ENCODE measurements at regions not wholly inside any gene's neighbourhood (a gene's known extent, or its start where the extent isn't known, plus 50 kb on each side); places are given as distances from the start of the nearest gene placed in this dataset.

- in situ Hi-C loops (cut with HindIII; ENCODE audit: low pct_ligation_motif_present, low sequenced_read_pairs): no loop called here
- Histone ChIP-seq H3K27ac (no peak overlapping the region), H3K27me3 (replicated peaks) (no peaks in the 10 kb centered on the region), H3K4me3 (ENCODE audit: low read depth, low read length) (no peak overlapping the region), H3K36me3 (replicated peaks) (no peaks in the 10 kb centered on the region)
- DNase-seq: no peak
- no peak for TF ChIP-seq CTCF (IDR thresholded peaks at IDR 0.05; ENCODE audit: low read depth, low read length, missing control alignments)
These were observed 192.5 kb downstream of the FAT3 start for GRCh38 chr11:92416971-92417725.

GRCh38 chr11:92423115-92424034 is 198.8 kb downstream of the FAT3 start:
- Histone ChIP-seq H3K27ac (no peak overlapping the region), H3K36me3 (replicated peaks) (no peaks in the 10 kb centered on the region), H3K4me3 (ENCODE audit: low read depth, low read length) (no peak overlapping the region), H3K27me3 (replicated peaks) (no peaks in the 10 kb centered on the region)
- in situ Hi-C loops (cut with HindIII; ENCODE audit: low pct_ligation_motif_present, low sequenced_read_pairs): no loop called here
- TF ChIP-seq CTCF (IDR thresholded peaks at IDR 0.05; ENCODE audit: low read depth, low read length, missing control alignments): no peak
- peak; percentile 25 for DNase-seq

GRCh38 chr11:92424281-92424680 is 199.7 kb downstream of the FAT3 start:
- Histone ChIP-seq H3K36me3 (replicated peaks) (no peaks in the 10 kb centered on the region), H3K4me3 (ENCODE audit: low read depth, low read length) (no peak overlapping the region), H3K27me3 (replicated peaks) (no peaks in the 10 kb centered on the region), H3K27ac (no peak overlapping the region)
- DNase-seq: peak; percentile 24
- no peak for TF ChIP-seq CTCF (IDR thresholded peaks at IDR 0.05; ENCODE audit: low read depth, low read length, missing control alignments)
- in situ Hi-C loops (cut with HindIII; ENCODE audit: low pct_ligation_motif_present, low sequenced_read_pairs): no loop called here

- Histone ChIP-seq H3K4me3 (ENCODE audit: low read depth, low read length) (no peak overlapping the region), H3K27ac (no peak overlapping the region), H3K36me3 (replicated peaks) (no peaks in the 10 kb centered on the region), H3K27me3 (replicated peaks) (no peaks in the 10 kb centered on the region)
- no peak for TF ChIP-seq CTCF (IDR thresholded peaks at IDR 0.05; ENCODE audit: low read depth, low read length, missing control alignments)
- in situ Hi-C loops (cut with HindIII; ENCODE audit: low pct_ligation_motif_present, low sequenced_read_pairs): no loop called here
- DNase-seq: no peak
These were observed 200.5 kb downstream of the FAT3 start for GRCh38 chr11:92425127-92425526.

- H3K36me3 ChIP-seq (replicated peaks): no peaks in the 10 kb centered on the region
- no peak for DNase-seq
- H3K27ac ChIP-seq: no peak overlapping the region
- in situ Hi-C loops (cut with HindIII; ENCODE audit: low pct_ligation_motif_present, low sequenced_read_pairs): no loop called here
- TF ChIP-seq CTCF (IDR thresholded peaks at IDR 0.05; ENCODE audit: low read depth, low read length, missing control alignments): no peak
- H3K4me3 ChIP-seq (ENCODE audit: low read depth, low read length): no peak overlapping the region
- no peaks in the 10 kb centered on the region for H3K27me3 ChIP-seq (replicated peaks)
These were observed 207.9 kb downstream of the FAT3 start for GRCh38 chr11:92432515-92432914.

All from brain microvascular endothelial cell (primary cell).